SK-N-SH (cell line): ENCODE measurements at regions not wholly inside any gene's neighbourhood (a gene's known extent, or its start where the extent isn't known, plus 50 kb on each side); places are given as distances from the start of the nearest gene placed in this dataset.

Experiments used
- CTCF ChIP-seq: fragments of 200-600 bp; sonication (generic); IDR thresholded peaks from 2 replicates; pipeline ENCODE4 v1.6.1; 2017; ENCODE audit warnings: antibody characterized with exemption, mild to moderate bottlenecking, moderate library complexity
- EP300 ChIP-seq, 2 experiments: IDR thresholded peaks; 2 replicates each; pipeline versions ENCODE4 v1.4.0 to v1.6.1; 2012; ENCODE audit warnings: borderline replicate concordance in 1 of 2, low read depth in 1 of 2, low read length in 1 of 2
- FOSL2 ChIP-seq: IDR thresholded peaks from 2 replicates; pipeline ENCODE4 v1.4.0; 2012; ENCODE audit warnings: low read depth, mild to moderate bottlenecking, moderate library complexity, borderline replicate concordance
- FOXJ3 ChIP-seq: sonication (generic); formaldehyde crosslinking; IDR thresholded peaks from 2 replicates; pipeline ENCODE4 v1.5.1; 2020; ENCODE audit warnings: mild to moderate bottlenecking, missing genetic modification reagents
- GATA2 ChIP-seq: sonication (generic); formaldehyde crosslinking; IDR thresholded peaks from 2 replicates; pipeline ENCODE4 v1.5.0; 2020; ENCODE audit warnings: mild to moderate bottlenecking, missing genetic modification reagents
- JUND ChIP-seq: IDR thresholded peaks from 2 replicates; pipeline ENCODE4 v1.4.0; 2012
- RFX5 ChIP-seq: IDR thresholded peaks from 2 replicates; pipeline ENCODE4 v1.6.1; 2012; ENCODE audit warnings: mild to moderate bottlenecking, improper control_type of control experiment, low read length
- SIN3A ChIP-seq: IDR thresholded peaks from 2 replicates; pipeline ENCODE4 v1.6.1; 2012; ENCODE audit warnings: low read depth, mild to moderate bottlenecking, low read length, moderate library complexity, borderline replicate concordance
- USF1 ChIP-seq: IDR thresholded peaks from 2 replicates; pipeline ENCODE4 v1.4.0; 2012; ENCODE audit warnings: low read depth, borderline replicate concordance
- USF2 ChIP-seq: fragments of 150-350 bp; IDR thresholded peaks from 2 replicates; pipeline ENCODE4 v1.6.1; 2017; ENCODE audit warnings: antibody characterized with exemption, low read length, low read depth, borderline replicate concordance
- YY1 ChIP-seq: IDR thresholded peaks from 2 replicates; pipeline ENCODE4 v1.4.0; 2012; ENCODE audit warnings: low read depth, mild to moderate bottlenecking
- ZBTB33 ChIP-seq: IDR thresholded peaks from 2 replicates; pipeline ENCODE4 v1.4.0; 2012; ENCODE audit warnings: low read depth, borderline replicate concordance

- TF ChIP-seq USF1 (no peak), ZBTB33 (no peak), CTCF (no peak), FOXJ3 (no peak), GATA2 (CRISPR knock-in tag) (no peak), FOSL2 (no peak), EP300 (IDR thresholded peaks at IDR 0.05; ENCODE audit: borderline replicate concordance in 1 of 2, low read depth in 1 of 2, low read length in 1 of 2) (no peak), SIN3A (no peak), USF2 (no peak), JUND (no peak), YY1 (no peak), RFX5 (no peak)
Observed at GRCh38 chr7:109659261-109659660, 1089.6 kb downstream of the DNAJB9 start.
